Upper lobe of left lung (tissue), 6 donors: ENCODE measurements at regions not wholly inside any gene's neighbourhood (a gene's known extent, or its start where the extent isn't known, plus 50 kb on each side); places are given as distances from the start of the nearest gene placed in this dataset.

Experiments used
- ATAC-seq, 2 donors: fragments of 200-7000 bp; cut with Tn5 transposase; one replicate each; pipeline ENCODE4 v1.9.1; 2022; ENCODE audit warnings: mild to moderate bottlenecking in 2 of 2, moderate library complexity in 2 of 2; ENCODE audit not compliant: low FRiP score in 2 of 2
- DNase-seq, 2 donors: peaks; one replicate each; pipeline ENCODE4 v3.0.0-alpha.2; 2019 to 2020
- H3K27ac ChIP-seq, 4 donors: fragments of 200-600 bp; sonication (generic); one replicate each; pipeline ENCODE4 v1.5.1; 2016 to 2019
- H3K27me3 ChIP-seq, 4 donors: fragments of 200-600 bp; sonication (generic); one replicate each; pipeline ENCODE4 v1.5.1; 2017 to 2019
- H3K36me3 ChIP-seq, 4 donors: fragments of 200-600 bp; sonication (generic); one replicate each; pipeline ENCODE4 v1.5.1; 2016 to 2019
- H3K4me1 ChIP-seq, 4 donors: fragments of 200-600 bp; sonication (generic); one replicate each; pipeline ENCODE4 v1.5.1; 2018 to 2019
- H3K4me3 ChIP-seq, 4 donors: fragments of 200-600 bp; sonication (generic); one replicate each; pipeline ENCODE4 v1.5.1; 2017 to 2019; ENCODE audit warnings: mild to moderate bottlenecking in 2 of 4, moderate library complexity in 1 of 4
- H3K9me3 ChIP-seq, 4 donors: fragments of 200-600 bp; sonication (generic); one replicate each; pipeline ENCODE4 v1.5.1; 2018 to 2019
- EP300 ChIP-seq, 4 donors: sonication (generic); formaldehyde crosslinking; IDR thresholded peaks; one replicate each; pipeline ENCODE4 v1.5.1; 2017; ENCODE audit warnings: antibody characterized with exemption in 4 of 4, control low read depth in 2 of 4
- POLR2A ChIP-seq, 4 donors: fragments of 450-650 bp; IDR thresholded peaks; one replicate each; pipeline ENCODE4 v1.5.1; 2016 to 2017; ENCODE audit warnings: antibody characterized with exemption in 4 of 4, mild to moderate bottlenecking in 2 of 4
- POLR2AphosphoS5 ChIP-seq, 2 donors: sonication (generic); formaldehyde crosslinking; IDR thresholded peaks; one replicate each; pipeline ENCODE4 v1.5.1; 2017; ENCODE audit warnings: antibody characterized with exemption in 2 of 2
- WGBS, 2 donors: methylation state at CpG; one replicate each; pipeline ENCODE4 v1.1.5; 2017 to 2018; 5-methylcytosine and 5-hydroxymethylcytosine counted together
- TF ChIP-seq, protein P1 (sequence below), 6 experiments: fragments of 450-650 bp in 4 of 6; fragments of 200-600 bp in 2 of 6; sonication (generic) in 2 of 6; IDR thresholded peaks; one replicate each; pipeline ENCODE4 v1.5.1; 2016 to 2019; ENCODE audit warnings: antibody characterized with exemption in 6 of 6
- donor health status: DM: no; HTN: no; CAD: no; lungs with moderate emphysema.
- donor health status: DM: no; HTN: yes; CAD: no; lungs with severe emphysema.

DNA sequence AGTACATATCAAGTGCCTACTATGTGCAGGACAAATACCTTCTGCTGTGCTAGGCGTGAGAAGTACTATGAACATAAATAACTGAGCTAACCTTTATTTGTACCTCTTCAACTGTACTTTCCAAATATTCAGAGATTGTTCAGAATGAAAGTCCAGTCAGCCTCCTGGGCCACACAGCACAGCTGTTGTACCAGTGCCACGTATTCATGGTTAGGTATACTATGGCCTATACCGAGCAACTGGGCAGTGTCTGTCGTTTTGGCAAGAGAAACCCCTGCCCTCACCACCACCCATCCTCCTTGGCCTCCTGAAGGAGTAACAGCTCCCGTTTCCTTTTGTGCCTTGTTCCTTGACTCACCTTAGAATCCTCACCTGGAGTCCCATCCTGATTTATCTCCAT lies 53.0 kb downstream of the RASSF10 start:
- H3K4me1 ChIP-seq: no peaks in the 10 kb centered on the region
- no peak overlapping the region for H3K27ac ChIP-seq
- 72 to 95% methylated on average over 5 of the region's 5 CpGs for WGBS, 2 donors
- H3K36me3 ChIP-seq: no peaks in the 10 kb centered on the region
- no peaks in the 10 kb centered on the region for H3K9me3 ChIP-seq
- no peak for TF ChIP-seq POLR2AphosphoS5 (IDR thresholded peaks at IDR 0.05)
- no peak for TF ChIP-seq POLR2A (IDR thresholded peaks at IDR 0.05)
- TF ChIP-seq, protein P1, sequence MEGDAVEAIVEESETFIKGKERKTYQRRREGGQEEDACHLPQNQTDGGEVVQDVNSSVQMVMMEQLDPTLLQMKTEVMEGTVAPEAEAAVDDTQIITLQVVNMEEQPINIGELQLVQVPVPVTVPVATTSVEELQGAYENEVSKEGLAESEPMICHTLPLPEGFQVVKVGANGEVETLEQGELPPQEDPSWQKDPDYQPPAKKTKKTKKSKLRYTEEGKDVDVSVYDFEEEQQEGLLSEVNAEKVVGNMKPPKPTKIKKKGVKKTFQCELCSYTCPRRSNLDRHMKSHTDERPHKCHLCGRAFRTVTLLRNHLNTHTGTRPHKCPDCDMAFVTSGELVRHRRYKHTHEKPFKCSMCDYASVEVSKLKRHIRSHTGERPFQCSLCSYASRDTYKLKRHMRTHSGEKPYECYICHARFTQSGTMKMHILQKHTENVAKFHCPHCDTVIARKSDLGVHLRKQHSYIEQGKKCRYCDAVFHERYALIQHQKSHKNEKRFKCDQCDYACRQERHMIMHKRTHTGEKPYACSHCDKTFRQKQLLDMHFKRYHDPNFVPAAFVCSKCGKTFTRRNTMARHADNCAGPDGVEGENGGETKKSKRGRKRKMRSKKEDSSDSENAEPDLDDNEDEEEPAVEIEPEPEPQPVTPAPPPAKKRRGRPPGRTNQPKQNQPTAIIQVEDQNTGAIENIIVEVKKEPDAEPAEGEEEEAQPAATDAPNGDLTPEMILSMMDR (IDR thresholded peaks at IDR 0.05): no peak
- no peak for TF ChIP-seq EP300 (IDR thresholded peaks at IDR 0.05)
- DNase-seq (no peak), ATAC-seq (no peak)
- no peaks in the 10 kb centered on the region for H3K27me3 ChIP-seq
- H3K4me3 ChIP-seq: no peak overlapping the region

DNA sequence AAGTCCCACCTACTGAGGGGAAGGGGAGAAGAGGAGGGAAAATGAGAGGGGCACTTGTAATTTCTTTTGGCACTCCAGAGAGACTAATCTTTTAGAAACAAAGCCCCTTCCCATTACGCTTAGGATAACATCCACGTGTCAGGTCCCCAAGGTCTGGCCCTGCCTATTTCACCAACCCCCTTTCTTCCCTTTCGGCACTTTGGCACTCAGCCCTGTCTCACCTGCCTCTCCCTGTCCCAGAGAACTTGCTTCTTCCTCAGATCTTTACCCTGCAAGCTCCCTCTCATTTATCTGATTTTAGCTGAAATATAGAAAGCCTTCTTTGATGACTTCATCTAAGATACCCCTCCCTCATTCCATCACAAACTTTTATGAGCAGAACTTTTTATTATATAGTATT lies 55.5 kb downstream of the RASSF10 start:
- H3K27ac ChIP-seq: no peak overlapping the region
- DNase-seq (no peak), ATAC-seq (no peak)
- H3K4me1 ChIP-seq: no peaks in the 10 kb centered on the region
- WGBS, 2 donors: 84% methylated on average over 3 of the region's 3 CpGs
- H3K4me3 ChIP-seq: no peak overlapping the region
- H3K27me3 ChIP-seq: no peaks in the 10 kb centered on the region
- TF ChIP-seq EP300 (IDR thresholded peaks at IDR 0.05) (no peak), POLR2AphosphoS5 (IDR thresholded peaks at IDR 0.05) (no peak)
- TF ChIP-seq, protein P1 (IDR thresholded peaks at IDR 0.05): no peak
- H3K36me3 ChIP-seq: no peaks in the 10 kb centered on the region
- H3K9me3 ChIP-seq: no peaks in the 10 kb centered on the region

DNA sequence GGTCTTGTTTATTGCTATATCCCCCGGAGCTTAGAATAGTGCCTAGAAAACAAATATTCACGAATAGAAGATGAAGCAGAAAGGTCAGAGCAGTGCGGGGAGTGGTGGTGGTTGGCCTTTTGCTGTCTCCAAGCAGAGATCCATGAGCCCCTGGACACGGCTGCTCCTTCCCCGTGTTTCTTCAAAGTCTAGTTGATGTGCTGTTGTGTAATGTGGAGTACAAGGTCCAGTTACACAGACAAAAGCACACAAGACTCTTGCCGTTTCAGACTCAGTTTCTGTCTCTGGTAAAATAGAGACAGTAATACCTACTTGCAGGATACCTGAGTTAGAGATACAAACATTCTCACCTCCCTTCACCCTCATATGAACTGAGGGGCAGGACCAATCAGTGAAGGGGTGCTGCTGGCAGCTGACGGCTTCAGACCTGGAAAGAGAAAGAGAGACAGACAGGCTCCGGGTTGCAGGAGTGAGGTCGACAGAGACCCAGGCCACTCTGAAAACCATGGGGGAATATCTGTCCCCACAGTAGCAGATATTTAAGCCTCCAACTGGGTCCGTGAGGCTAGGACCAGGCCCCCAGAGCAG lies 56.2 kb downstream of the RASSF10 start:
- Histone ChIP-seq H3K27ac (no peak overlapping the region), H3K4me1 (no peaks in the 10 kb centered on the region), H3K9me3 (no peaks in the 10 kb centered on the region), H3K36me3 (no peaks in the 10 kb centered on the region), H3K4me3 (no peak overlapping the region), H3K27me3 (no peaks in the 10 kb centered on the region)
- no peak for TF ChIP-seq EP300 (IDR thresholded peaks at IDR 0.05)
- TF ChIP-seq POLR2A (IDR thresholded peaks at IDR 0.05): no peak
- no peak for TF ChIP-seq POLR2AphosphoS5 (IDR thresholded peaks at IDR 0.05)
- TF ChIP-seq, protein P1 (IDR thresholded peaks at IDR 0.05): no peak
- DNase-seq: no peak
- no peak for ATAC-seq
- 75 to 81% methylated on average over 10 of the region's 10 CpGs for WGBS, 2 donors

DNA sequence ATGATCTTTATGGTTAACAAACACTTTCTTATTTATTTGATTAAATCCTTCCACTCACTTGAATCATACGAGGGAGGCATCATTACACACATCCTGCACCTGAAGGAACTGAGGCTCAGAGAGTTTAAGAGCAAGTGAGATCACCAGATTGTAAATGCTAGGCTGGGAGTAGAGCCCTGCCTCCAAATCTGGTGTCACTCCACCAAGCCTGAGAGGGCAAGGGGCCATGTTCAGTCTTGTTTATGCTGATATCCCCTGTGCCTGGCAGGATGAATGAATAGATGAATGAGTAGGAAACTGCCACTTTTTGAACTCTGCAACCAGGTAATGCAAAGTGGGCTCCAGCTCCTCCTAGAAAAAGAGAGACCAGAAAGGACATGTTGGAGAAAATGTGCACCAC lies 59.1 kb downstream of the RASSF10 start:
- H3K4me1 ChIP-seq: no peaks in the 10 kb centered on the region
- no peak overlapping the region for H3K4me3 ChIP-seq
- TF ChIP-seq EP300 (IDR thresholded peaks at IDR 0.05): no peak
- TF ChIP-seq POLR2A (IDR thresholded peaks at IDR 0.05): no peak
- TF ChIP-seq, protein P1 (IDR thresholded peaks at IDR 0.05): no peak
- no peak for TF ChIP-seq POLR2AphosphoS5 (IDR thresholded peaks at IDR 0.05)
- ATAC-seq (no peak), DNase-seq (no peak)
- no peaks in the 10 kb centered on the region for H3K27me3 ChIP-seq
- 57 to 67% methylated on average over 1 of the region's 1 CpG for WGBS, 2 donors
- no peaks in the 10 kb centered on the region for H3K36me3 ChIP-seq
- no peak overlapping the region for H3K27ac ChIP-seq
- no peaks in the 10 kb centered on the region for H3K9me3 ChIP-seq
